ENCODE measurements at regions not wholly inside any gene's neighbourhood (a gene's known extent, or its start where the extent isn't known, plus 50 kb on each side); places are given as distances from the start of the nearest gene placed in this dataset.

DNA sequence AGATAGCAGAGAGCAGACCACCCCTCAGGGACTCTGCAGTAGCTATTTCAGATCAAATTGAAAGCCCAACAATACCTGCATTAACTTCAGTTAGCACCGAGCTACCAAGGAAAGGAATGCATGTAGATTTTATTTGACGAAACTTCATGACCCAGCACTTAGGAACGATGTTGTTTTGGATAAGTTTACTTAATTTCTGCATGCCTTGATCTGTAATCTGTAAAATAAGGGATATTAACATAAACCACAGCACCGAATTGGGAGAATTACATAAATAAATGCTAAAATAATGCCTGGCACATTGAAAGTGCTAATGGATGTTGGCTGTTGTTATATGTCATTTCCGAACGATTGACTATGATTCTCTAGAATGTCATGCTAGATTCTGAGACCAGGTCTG lies 435.8 kb upstream of the CLINT1 start:
- H3K9me3 Mint-ChIP-seq (ENCODE audit: unreplicated experiment): peaks cover 11% of the 10 kb centered on the region
- peaks cover 4% of the 10 kb centered on the region for H3K36me3 Mint-ChIP-seq (ENCODE audit: unreplicated experiment)
- no peak overlapping the region for H3K27ac Mint-ChIP-seq (ENCODE audit: unreplicated experiment)
- TF ChIP-seq, protein P1, sequence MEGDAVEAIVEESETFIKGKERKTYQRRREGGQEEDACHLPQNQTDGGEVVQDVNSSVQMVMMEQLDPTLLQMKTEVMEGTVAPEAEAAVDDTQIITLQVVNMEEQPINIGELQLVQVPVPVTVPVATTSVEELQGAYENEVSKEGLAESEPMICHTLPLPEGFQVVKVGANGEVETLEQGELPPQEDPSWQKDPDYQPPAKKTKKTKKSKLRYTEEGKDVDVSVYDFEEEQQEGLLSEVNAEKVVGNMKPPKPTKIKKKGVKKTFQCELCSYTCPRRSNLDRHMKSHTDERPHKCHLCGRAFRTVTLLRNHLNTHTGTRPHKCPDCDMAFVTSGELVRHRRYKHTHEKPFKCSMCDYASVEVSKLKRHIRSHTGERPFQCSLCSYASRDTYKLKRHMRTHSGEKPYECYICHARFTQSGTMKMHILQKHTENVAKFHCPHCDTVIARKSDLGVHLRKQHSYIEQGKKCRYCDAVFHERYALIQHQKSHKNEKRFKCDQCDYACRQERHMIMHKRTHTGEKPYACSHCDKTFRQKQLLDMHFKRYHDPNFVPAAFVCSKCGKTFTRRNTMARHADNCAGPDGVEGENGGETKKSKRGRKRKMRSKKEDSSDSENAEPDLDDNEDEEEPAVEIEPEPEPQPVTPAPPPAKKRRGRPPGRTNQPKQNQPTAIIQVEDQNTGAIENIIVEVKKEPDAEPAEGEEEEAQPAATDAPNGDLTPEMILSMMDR (IDR thresholded peaks at IDR 0.05): no peak
- H3K4me3 Mint-ChIP-seq (ENCODE audit: unreplicated experiment): no peak overlapping the region
- no peak for DNase-seq (ENCODE audit: extremely low spot score, unreplicated experiment)
- H3K27me3 Mint-ChIP-seq (ENCODE audit: unreplicated experiment): no peaks in the 10 kb centered on the region
- peaks cover 2% of the 10 kb centered on the region for H3K4me1 Mint-ChIP-seq (ENCODE audit: unreplicated experiment)

DNA sequence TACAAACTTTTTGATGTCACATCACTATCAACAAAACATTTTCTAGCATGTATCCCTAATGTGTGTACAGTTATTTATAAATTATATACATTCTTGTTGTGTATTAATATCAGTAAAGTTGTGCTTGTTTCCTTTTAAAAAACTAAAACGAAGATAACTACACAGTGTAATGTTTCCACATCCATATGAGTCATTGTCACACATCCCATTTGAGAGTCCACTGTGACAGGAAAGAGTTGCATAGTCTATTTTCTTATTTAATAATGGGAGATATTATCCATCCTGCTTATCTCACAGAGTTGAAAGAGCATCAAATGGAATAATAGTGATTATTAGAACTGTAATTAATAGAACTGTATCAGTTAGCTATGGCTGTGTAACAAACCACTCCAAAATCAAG lies 434.0 kb upstream of the CLINT1 start:
- no peak for DNase-seq (ENCODE audit: extremely low spot score, unreplicated experiment)
- peaks cover 11% of the 10 kb centered on the region for H3K9me3 Mint-ChIP-seq (ENCODE audit: unreplicated experiment)
- no peak overlapping the region for H3K4me3 Mint-ChIP-seq (ENCODE audit: unreplicated experiment)
- H3K36me3 Mint-ChIP-seq (ENCODE audit: unreplicated experiment): peaks cover 4% of the 10 kb centered on the region
- TF ChIP-seq, protein P1 (IDR thresholded peaks at IDR 0.05): no peak
- H3K27me3 Mint-ChIP-seq (ENCODE audit: unreplicated experiment): no peaks in the 10 kb centered on the region
- H3K4me1 Mint-ChIP-seq (ENCODE audit: unreplicated experiment): peaks cover 13% of the 10 kb centered on the region
- no peak overlapping the region for H3K27ac Mint-ChIP-seq (ENCODE audit: unreplicated experiment)

DNA sequence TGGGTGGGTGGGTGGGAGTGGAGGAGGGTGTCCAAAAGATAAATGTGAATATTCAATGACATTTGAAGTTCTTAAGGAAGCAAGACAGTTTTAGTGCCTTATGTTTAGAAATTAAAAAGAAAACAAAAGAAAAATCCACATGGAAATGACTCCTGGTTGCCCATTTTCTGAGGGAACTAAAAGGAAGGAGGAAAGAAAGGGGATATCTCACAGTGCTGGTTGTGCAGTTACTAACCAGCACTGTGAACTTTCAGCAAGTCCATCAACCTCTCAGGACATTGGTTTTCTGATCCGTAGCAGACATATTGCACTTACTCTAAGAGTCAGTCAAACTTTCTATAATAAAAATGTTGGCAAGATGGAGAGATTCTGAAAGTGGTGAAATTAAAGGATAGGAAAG lies 431.0 kb upstream of the CLINT1 start:
- Mint-ChIP-seq H3K9me3 (ENCODE audit: unreplicated experiment) (peaks cover 7% of the 10 kb centered on the region), H3K4me1 (ENCODE audit: unreplicated experiment) (peaks cover 25% of the 10 kb centered on the region), H3K4me3 (ENCODE audit: unreplicated experiment) (no peak overlapping the region), H3K36me3 (ENCODE audit: unreplicated experiment) (no peaks in the 10 kb centered on the region), H3K27ac (ENCODE audit: unreplicated experiment) (no peak overlapping the region), H3K27me3 (ENCODE audit: unreplicated experiment) (no peaks in the 10 kb centered on the region)
- TF ChIP-seq, protein P1 (IDR thresholded peaks at IDR 0.05): no peak
- DNase-seq (ENCODE audit: extremely low spot score, unreplicated experiment): no peak

DNA sequence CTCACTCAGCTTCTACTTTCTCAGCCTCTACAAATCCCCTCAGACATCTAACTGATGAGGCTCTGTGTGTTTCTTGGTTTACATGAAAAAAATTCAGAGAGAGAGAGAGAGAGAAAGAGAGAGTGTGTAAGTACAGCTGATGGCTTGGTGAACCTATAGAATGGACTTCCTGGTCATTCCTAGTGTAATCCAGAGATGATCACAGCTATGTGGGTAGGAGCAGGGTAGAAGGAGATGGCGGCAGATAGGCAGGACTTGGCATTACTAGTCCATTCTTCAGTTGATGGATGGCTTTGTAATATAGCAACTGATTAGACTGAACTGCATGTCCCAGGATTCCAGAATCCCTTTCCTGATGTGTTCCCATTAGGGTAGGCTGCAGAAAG lies 429.3 kb upstream of the CLINT1 start:
- no peaks in the 10 kb centered on the region for H3K27me3 Mint-ChIP-seq (ENCODE audit: unreplicated experiment)
- TF ChIP-seq, protein P1 (IDR thresholded peaks at IDR 0.05): no peak
- H3K4me1 Mint-ChIP-seq (ENCODE audit: unreplicated experiment): peaks cover 42% of the 10 kb centered on the region
- peak overlapping the region; percentile 8 for H3K4me3 Mint-ChIP-seq (ENCODE audit: unreplicated experiment)
- peak overlapping the region; percentile 93 for H3K27ac Mint-ChIP-seq (ENCODE audit: unreplicated experiment)
- H3K9me3 Mint-ChIP-seq (ENCODE audit: unreplicated experiment): peaks cover 3% of the 10 kb centered on the region
- DNase-seq (ENCODE audit: extremely low spot score, unreplicated experiment): no peak
- H3K36me3 Mint-ChIP-seq (ENCODE audit: unreplicated experiment): no peaks in the 10 kb centered on the region

DNA sequence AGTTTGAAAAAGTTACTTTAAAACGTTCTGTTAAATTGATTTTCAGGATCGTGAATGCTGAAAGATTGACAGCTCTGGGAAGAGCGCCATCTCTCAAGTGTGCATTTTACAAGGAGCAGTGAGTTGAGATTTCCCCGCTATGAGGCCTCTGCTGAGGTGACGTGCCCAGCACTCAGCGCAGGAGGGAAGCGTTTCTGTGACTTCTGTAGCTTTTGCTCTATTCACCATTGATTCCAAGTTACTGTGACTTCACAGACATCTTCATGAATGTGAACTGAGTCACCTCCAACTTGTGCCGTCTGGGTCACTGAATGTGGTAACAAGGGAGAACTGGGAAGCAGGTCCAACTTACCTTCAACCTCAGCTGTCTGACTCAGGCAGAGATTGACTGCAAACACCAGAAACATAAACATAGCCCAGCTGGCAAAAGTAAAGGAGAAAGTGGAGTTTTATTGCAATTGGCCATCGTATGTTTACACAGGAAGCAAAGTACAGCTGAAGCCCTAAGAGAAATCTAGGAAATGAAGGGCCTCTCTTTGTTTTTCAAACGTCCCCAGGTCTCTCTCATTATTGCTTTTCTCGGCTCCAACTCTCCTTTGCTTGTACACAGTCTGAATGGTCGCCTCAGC lies 428.8 kb upstream of the CLINT1 start:
- H3K9me3 Mint-ChIP-seq (ENCODE audit: unreplicated experiment): no peaks in the 10 kb centered on the region
- peak overlapping the region; percentile 8 for H3K4me3 Mint-ChIP-seq (ENCODE audit: unreplicated experiment)
- no peaks in the 10 kb centered on the region for H3K27me3 Mint-ChIP-seq (ENCODE audit: unreplicated experiment)
- H3K4me1 Mint-ChIP-seq (ENCODE audit: unreplicated experiment): peaks cover 47% of the 10 kb centered on the region
- H3K27ac Mint-ChIP-seq (ENCODE audit: unreplicated experiment): peak overlapping the region; percentile 93
- no peak for DNase-seq (ENCODE audit: extremely low spot score, unreplicated experiment)
- TF ChIP-seq, protein P1 (IDR thresholded peaks at IDR 0.05): no peak
- H3K36me3 Mint-ChIP-seq (ENCODE audit: unreplicated experiment): no peaks in the 10 kb centered on the region
